K562 (cell line): ENCODE measurements at regions not wholly inside any gene's neighbourhood (a gene's known extent, or its start where the extent isn't known, plus 50 kb on each side); places are given as distances from the start of the nearest gene placed in this dataset.

Experiments used
- ATAC-seq: fragments of 200-7000 bp; cut with Tn5 transposase; 3 replicates; pipeline ENCODE4 v1.9.1; 2020; ENCODE audit warnings: moderate library complexity
- BruUV-seq: library from RNA; stranded (reverse); fragments of 400-500 nt; replicated peaks from 2 replicates; lab custom pipeline; 2021; lab: Mats Ljungman, UMichigan
- CTCF ChIA-PET: fragments of 300-600 bp; formaldehyde crosslinking; extraction: SDS; loops from one replicate; lab custom pipeline; 2021; ENCODE audit warnings: low intra/inter-chr PET ratio; lab: Yijun Ruan, JAX
- POLR2A ChIA-PET: fragments of 300-600, 350-650 bp; sonication (Branson Sonifier 250); formaldehyde crosslinking; extraction: SDS; loops from one replicate; lab custom pipeline; 2021; ENCODE audit warnings: antibody characterized with exemption, inconsistent platforms; lab: Yijun Ruan, JAX
- DNase-seq, 4 experiments: peaks; one replicate each; pipeline versions ENCODE4 v3.0.0 to v3.0.0-alpha.2; 2011 to 2018; ENCODE audit warnings: low spot score in 3 of 4, mixed read lengths in 3 of 4; ENCODE audit errors: extremely low read depth in 1 of 4
- FAIRE-seq: peaks from 2 replicates; lab custom pipeline; 2011; peaks lifted over from hg19 to GRCh38; lab: Jason Lieb, UNC
- H2AFZ ChIP-seq: 2 replicates; pipeline ENCODE4 v1.6.0; 2011; ENCODE audit warnings: low read depth, low read length, control low read depth, inconsistent platforms
- H3K27ac ChIP-seq: fragments of 200-600 bp; 3 replicates; pipeline ENCODE4 v1.8.0; 2011; ENCODE audit warnings: low read depth, mild to moderate bottlenecking, control low read depth, inconsistent platforms, low read length, moderate library complexity, mixed read lengths; ENCODE audit errors: extremely low read depth
- H3K27me3 ChIP-seq, 2 experiments: fragments of 300-600 bp in 1 of 2; 2 replicates in 1 of 2; 3 replicates in 1 of 2; pipeline versions ENCODE4 v1.6.0 to v1.8.0; 2011; ENCODE audit warnings: inconsistent platforms in 2 of 2, low read length in 2 of 2, mild to moderate bottlenecking in 1 of 2, mixed read lengths in 1 of 2, moderate library complexity in 1 of 2; ENCODE audit not compliant: control insufficient read depth in 2 of 2, insufficient read depth in 2 of 2
- H3K36me3 ChIP-seq: fragments of 300-600 bp; 3 replicates; pipeline ENCODE4 v1.8.0; 2011; ENCODE audit warnings: mild to moderate bottlenecking, low read length, inconsistent platforms; ENCODE audit not compliant: control insufficient read depth, insufficient read depth
- H3K4me1 ChIP-seq, 2 experiments: fragments of 200-600 bp in 1 of 2; replicated peaks in 1 of 2; 2 replicates in 1 of 2; 3 replicates in 1 of 2; pipeline versions ENCODE4 v1.5.1 to v1.8.0; 2011; ENCODE audit warnings: inconsistent platforms in 2 of 2, low read length in 2 of 2, mild to moderate bottlenecking in 1 of 2, mixed read lengths in 1 of 2, moderate library complexity in 1 of 2; ENCODE audit not compliant: control insufficient read depth in 2 of 2, insufficient read depth in 2 of 2
- H3K4me2 ChIP-seq: 2 replicates; pipeline ENCODE4 v1.6.1; 2011; ENCODE audit warnings: low read length, control low read depth, inconsistent platforms, mixed read lengths; ENCODE audit not compliant: insufficient read depth
- H3K4me3 ChIP-seq: fragments of 200-600 bp; sonication (generic), shearing (Covaris generic); 2 replicates; pipeline ENCODE4 v1.5.1; 2016; ENCODE audit warnings: control low read depth, inconsistent platforms
- H3K79me2 ChIP-seq: fragments of 200-600 bp; 3 replicates; pipeline ENCODE4 v1.8.0; 2011; ENCODE audit warnings: low read length, inconsistent platforms; ENCODE audit not compliant: control insufficient read depth, insufficient read depth
- H3K9ac ChIP-seq, 2 experiments: 2 replicates each; pipeline versions ENCODE4 v1.6.0 to v1.6.1; 2011; ENCODE audit warnings: low read depth in 2 of 2, low read length in 2 of 2, control low read depth in 1 of 2, inconsistent platforms in 1 of 2, mild to moderate bottlenecking in 1 of 2, mixed read lengths in 1 of 2; ENCODE audit not compliant: insufficient read depth in 1 of 2
- H3K9me1 ChIP-seq: one replicate; pipeline ENCODE4 v1.6.0; 2011; ENCODE audit warnings: inconsistent platforms, mild to moderate bottlenecking, low read length, moderate library complexity; ENCODE audit not compliant: control insufficient read depth, insufficient read depth
- H3K9me3 ChIP-seq: replicated peaks from 2 replicates; pipeline ENCODE4 v1.5.1; 2011; ENCODE audit warnings: low read depth, low read length, inconsistent platforms; ENCODE audit not compliant: control insufficient read depth, insufficient read depth
- H4K20me1 ChIP-seq: replicated peaks from 2 replicates; pipeline ENCODE4 v1.6.1; 2011; ENCODE audit warnings: low read length, inconsistent platforms, mixed read lengths; ENCODE audit not compliant: control insufficient read depth, insufficient read depth
- CXXC5 ChIP-seq: fragments of 250-450 bp; sonication (Bioruptor Pico); IDR thresholded peaks from 2 replicates; pipeline ENCODE4 v1.8.0; 2022; ENCODE audit warnings: inconsistent platforms, mild to moderate bottlenecking, moderate library complexity
- HEY1 ChIP-seq: fragments of 250-450 bp; sonication (Bioruptor Pico); IDR thresholded peaks from 2 replicates; pipeline ENCODE4 v1.5.0; 2020; ENCODE audit warnings: mild to moderate bottlenecking, moderate library complexity, borderline replicate concordance
- MEF2A ChIP-seq: IDR thresholded peaks from 2 replicates; pipeline ENCODE4 v1.6.1; 2011; ENCODE audit warnings: low read depth, mild to moderate bottlenecking, low read length, moderate library complexity; ENCODE audit not compliant: control insufficient read depth
- PHB2 ChIP-seq: fragments of 450-650 bp; IDR thresholded peaks from 2 replicates; pipeline ENCODE4 v1.6.1; 2017; ENCODE audit warnings: low read depth
- PHTF2 ChIP-seq: fragments of 250-450 bp; sonication (Bioruptor Pico); IDR thresholded peaks from 2 replicates; pipeline ENCODE4 v1.5.0; 2021; ENCODE audit warnings: mild to moderate bottlenecking
- RBFOX2 ChIP-seq: fragments of 200-400 bp; formaldehyde crosslinking; IDR thresholded peaks from 2 replicates; pipeline ENCODE4 v1.6.1; 2017; ENCODE audit warnings: low read depth, mild to moderate bottlenecking, low read length, moderate library complexity
- SMARCE1 ChIP-seq: fragments of 450-650 bp; IDR thresholded peaks from 2 replicates; pipeline ENCODE4 v1.7.1; 2016; ENCODE audit warnings: mild to moderate bottlenecking
- TCF3 ChIP-seq: sonication (generic); formaldehyde crosslinking; IDR thresholded peaks from 2 replicates; pipeline ENCODE4 v1.4.0; 2020; ENCODE audit warnings: mild to moderate bottlenecking, missing genetic modification reagents
- ZEB2 ChIP-seq: fragments of 450-650 bp; IDR thresholded peaks from 2 replicates; pipeline ENCODE4 v1.6.1; 2016
- WGBS: fragments of 100-300 bp; shearing (Covaris generic); methylation state at CpG from one replicate; pipeline ENCODE4 v1.1.6; 2016; ENCODE audit warnings: low coverage, mixed read lengths; ENCODE audit not compliant: insufficient coverage; ENCODE audit errors: missing lambda C conversion rate; 5-methylcytosine and 5-hydroxymethylcytosine counted together
- in situ Hi-C: fragments of 300-500 bp; cut with MboI; formaldehyde crosslinking; loops from 4 replicates; pipeline ENCODE4 v1.15.0; 2018; ENCODE audit warnings: inconsistent platforms, mixed read lengths
- intact Hi-C: fragments of 100-400 bp; cut with micrococcal nuclease; formaldehyde crosslinking; loops from 2 replicates; pipeline ENCODE4 v1.14.2; 2022
- TF ChIP-seq, protein P1 (sequence below): sonication (generic); formaldehyde crosslinking; IDR thresholded peaks from 2 replicates; pipeline ENCODE4 v1.8.1; 2022; ENCODE audit warnings: missing genetic modification reagents
- TF ChIP-seq, protein P2 (sequence below): fragments of 250-450 bp; sonication (Bioruptor Pico); IDR thresholded peaks from 2 replicates; pipeline ENCODE4 v1.4.0; 2020

DNA sequence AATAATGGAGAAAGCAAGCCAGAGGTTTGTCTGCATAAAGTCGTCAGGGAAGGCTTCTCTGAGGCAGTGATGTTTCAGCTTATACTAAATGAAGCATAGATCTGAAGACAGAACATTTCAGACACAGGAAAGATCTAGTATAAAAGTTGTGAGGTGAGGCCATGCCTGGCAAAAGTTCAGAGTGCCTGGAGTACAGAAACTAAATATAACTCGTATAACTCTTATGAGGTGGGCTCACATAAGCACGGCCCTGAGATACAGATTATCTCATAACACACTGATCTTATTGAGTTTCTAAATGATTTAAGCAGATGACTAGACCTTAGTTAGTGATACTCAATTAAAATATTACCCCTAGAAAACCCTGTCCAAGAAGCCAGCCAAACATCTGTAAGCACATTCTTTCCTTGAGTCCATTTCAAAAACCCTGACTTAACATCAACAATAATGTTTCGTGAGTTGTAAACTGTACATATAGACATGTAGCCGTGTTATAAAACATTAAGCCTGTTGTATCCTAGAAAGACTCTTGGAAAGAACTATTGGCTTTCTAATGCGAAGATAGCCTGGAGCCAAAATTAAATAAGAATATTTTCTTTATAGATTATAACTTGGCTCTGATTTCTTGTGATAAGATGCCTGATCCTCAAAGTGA is 667.6 kb downstream of the TENT5A start:
- BruUV-seq: no TSS peak
- Histone ChIP-seq H3K4me1 (no peaks in the 10 kb centered on the region), H3K36me3 (no peaks in the 10 kb centered on the region), H3K9me1 (no peaks in the 10 kb centered on the region), H3K79me2 (no peaks in the 10 kb centered on the region), H3K27me3 (no peaks in the 10 kb centered on the region), H3K4me2 (no peak overlapping the region), H3K27ac (no peak overlapping the region), H3K9ac (no peak overlapping the region), H2AFZ (no peak overlapping the region), H3K4me3 (no peak overlapping the region), H4K20me1 (no peaks in the 10 kb centered on the region), H3K9me3 (no peaks in the 10 kb centered on the region; the same call in 1 of the 2 replicates)
- no peak for DNase-seq
- no peak for FAIRE-seq
- intact Hi-C loops: no loop called here
- ChIA-PET CTCF (no interaction called here), POLR2A (no interaction called here)
- in situ Hi-C loops: no loop called here
- no peak for TF ChIP-seq ZEB2
- no peak for TF ChIP-seq HEY1 (CRISPR knock-in tag)
- TF ChIP-seq, protein P1, sequence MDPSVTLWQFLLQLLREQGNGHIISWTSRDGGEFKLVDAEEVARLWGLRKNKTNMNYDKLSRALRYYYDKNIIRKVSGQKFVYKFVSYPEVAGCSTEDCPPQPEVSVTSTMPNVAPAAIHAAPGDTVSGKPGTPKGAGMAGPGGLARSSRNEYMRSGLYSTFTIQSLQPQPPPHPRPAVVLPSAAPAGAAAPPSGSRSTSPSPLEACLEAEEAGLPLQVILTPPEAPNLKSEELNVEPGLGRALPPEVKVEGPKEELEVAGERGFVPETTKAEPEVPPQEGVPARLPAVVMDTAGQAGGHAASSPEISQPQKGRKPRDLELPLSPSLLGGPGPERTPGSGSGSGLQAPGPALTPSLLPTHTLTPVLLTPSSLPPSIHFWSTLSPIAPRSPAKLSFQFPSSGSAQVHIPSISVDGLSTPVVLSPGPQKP (CRISPR knock-in tag): no peak
- TF ChIP-seq SMARCE1: no peak
- TF ChIP-seq TCF3 (CRISPR knock-in tag): no peak
- TF ChIP-seq PHB2: no peak
- TF ChIP-seq MEF2A: no peak
- no peak for TF ChIP-seq PHTF2 (CRISPR knock-in tag)
- no peak for TF ChIP-seq RBFOX2
- no peak for TF ChIP-seq CXXC5 (CRISPR knock-in tag)
- TF ChIP-seq, protein P2, sequence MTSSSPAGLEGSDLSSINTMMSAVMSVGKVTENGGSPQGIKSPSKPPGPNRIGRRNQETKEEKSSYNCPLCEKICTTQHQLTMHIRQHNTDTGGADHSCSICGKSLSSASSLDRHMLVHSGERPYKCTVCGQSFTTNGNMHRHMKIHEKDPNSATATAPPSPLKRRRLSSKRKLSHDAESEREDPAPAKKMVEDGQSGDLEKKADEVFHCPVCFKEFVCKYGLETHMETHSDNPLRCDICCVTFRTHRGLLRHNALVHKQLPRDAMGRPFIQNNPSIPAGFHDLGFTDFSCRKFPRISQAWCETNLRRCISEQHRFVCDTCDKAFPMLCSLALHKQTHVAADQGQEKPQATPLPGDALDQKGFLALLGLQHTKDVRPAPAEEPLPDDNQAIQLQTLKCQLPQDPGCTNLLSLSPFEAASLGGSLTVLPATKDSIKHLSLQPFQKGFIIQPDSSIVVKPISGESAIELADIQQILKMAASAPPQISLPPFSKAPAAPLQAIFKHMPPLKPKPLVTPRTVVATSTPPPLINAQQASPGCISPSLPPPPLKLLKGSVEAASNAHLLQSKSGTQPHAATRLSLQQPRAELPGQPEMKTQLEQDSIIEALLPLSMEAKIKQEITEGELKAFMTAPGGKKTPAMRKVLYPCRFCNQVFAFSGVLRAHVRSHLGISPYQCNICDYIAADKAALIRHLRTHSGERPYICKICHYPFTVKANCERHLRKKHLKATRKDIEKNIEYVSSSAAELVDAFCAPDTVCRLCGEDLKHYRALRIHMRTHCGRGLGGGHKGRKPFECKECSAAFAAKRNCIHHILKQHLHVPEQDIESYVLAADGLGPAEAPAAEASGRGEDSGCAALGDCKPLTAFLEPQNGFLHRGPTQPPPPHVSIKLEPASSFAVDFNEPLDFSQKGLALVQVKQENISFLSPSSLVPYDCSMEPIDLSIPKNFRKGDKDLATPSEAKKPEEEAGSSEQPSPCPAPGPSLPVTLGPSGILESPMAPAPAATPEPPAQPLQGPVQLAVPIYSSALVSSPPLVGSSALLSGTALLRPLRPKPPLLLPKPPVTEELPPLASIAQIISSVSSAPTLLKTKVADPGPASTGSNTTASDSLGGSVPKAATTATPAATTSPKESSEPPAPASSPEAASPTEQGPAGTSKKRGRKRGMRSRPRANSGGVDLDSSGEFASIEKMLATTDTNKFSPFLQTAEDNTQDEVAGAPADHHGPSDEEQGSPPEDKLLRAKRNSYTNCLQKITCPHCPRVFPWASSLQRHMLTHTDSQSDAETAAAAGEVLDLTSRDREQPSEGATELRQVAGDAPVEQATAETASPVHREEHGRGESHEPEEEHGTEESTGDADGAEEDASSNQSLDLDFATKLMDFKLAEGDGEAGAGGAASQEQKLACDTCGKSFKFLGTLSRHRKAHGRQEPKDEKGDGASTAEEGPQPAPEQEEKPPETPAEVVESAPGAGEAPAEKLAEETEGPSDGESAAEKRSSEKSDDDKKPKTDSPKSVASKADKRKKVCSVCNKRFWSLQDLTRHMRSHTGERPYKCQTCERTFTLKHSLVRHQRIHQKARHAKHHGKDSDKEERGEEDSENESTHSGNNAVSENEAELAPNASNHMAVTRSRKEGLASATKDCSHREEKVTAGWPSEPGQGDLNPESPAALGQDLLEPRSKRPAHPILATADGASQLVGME (CRISPR knock-in tag): no peak
- WGBS: 0% methylated on average over 6 of the region's 6 CpGs
- no peak for ATAC-seq
